ENCODE measurements at regions not wholly inside any gene's neighbourhood (a gene's known extent, or its start where the extent isn't known, plus 50 kb on each side); places are given as distances from the start of the nearest gene placed in this dataset.

DNA sequence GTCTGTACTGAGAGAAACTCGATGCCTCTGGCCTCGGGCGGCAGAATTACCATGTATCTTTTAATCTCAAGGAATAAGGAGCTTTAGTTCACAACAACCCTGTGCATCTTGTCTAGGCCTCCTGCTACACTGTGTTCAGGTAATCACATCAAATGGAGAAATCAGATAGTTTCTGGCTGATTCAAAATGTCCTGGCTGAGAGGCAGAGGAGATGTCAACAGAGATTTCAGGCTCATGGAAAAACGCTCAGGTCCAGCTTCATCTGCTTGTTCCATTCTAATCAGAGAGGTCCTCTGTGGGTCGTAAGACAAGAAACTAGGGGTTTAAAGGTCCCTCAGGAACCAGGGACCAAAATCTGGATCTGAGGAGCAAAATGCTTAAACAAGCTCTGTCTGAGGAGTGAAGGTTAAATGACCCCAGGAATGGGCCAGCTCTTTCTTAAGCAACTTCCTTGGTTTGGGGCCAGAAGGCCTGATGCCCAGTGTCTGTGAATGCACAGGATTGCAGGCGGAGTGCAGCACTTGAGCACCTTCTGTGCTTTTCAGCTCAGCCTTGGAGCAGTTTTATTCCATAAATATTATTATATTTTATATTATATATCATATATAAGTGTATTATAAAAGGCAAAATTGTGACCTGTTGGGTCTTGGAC lies 170.2 kb upstream of the PRICKLE1 start:
- TF ChIP-seq, protein P1, sequence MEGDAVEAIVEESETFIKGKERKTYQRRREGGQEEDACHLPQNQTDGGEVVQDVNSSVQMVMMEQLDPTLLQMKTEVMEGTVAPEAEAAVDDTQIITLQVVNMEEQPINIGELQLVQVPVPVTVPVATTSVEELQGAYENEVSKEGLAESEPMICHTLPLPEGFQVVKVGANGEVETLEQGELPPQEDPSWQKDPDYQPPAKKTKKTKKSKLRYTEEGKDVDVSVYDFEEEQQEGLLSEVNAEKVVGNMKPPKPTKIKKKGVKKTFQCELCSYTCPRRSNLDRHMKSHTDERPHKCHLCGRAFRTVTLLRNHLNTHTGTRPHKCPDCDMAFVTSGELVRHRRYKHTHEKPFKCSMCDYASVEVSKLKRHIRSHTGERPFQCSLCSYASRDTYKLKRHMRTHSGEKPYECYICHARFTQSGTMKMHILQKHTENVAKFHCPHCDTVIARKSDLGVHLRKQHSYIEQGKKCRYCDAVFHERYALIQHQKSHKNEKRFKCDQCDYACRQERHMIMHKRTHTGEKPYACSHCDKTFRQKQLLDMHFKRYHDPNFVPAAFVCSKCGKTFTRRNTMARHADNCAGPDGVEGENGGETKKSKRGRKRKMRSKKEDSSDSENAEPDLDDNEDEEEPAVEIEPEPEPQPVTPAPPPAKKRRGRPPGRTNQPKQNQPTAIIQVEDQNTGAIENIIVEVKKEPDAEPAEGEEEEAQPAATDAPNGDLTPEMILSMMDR (IDR thresholded peaks at IDR 0.05; ENCODE audit: poor library complexity): no peak
- TF ChIP-seq EZH2 (IDR thresholded peaks at IDR 0.05; ENCODE audit: borderline replicate concordance) (no peak), EZH2phosphoT487 (IDR thresholded peaks at IDR 0.05; ENCODE audit: low read depth, severe bottlenecking, unreplicated experiment) (no peak)
